Mesothelial cell of epicardium (in vitro differentiated cells): ENCODE measurements at regions not wholly inside any gene's neighbourhood (a gene's known extent, or its start where the extent isn't known, plus 50 kb on each side); places are given as distances from the start of the nearest gene placed in this dataset.

ENCODE experiments used
- DNase-seq, 2 experiments: peaks; one replicate each; pipeline ENCODE4 v3.0.0; 2021; ENCODE audit warnings: low spot score in 2 of 2; ENCODE audit not compliant: unreplicated experiment in 2 of 2
- H3K27ac Mint-ChIP-seq: 2 replicates; pipeline ENCODE4 v1.8.0; 2021; ENCODE audit warnings: mixed read lengths
- H3K27me3 Mint-ChIP-seq: 2 replicates; pipeline ENCODE4 v1.8.0; 2021; ENCODE audit warnings: low read depth, mixed read lengths
- H3K36me3 Mint-ChIP-seq: 2 replicates; pipeline ENCODE4 v1.8.0; 2021; ENCODE audit warnings: mixed read lengths
- H3K4me1 Mint-ChIP-seq: 2 replicates; pipeline ENCODE4 v1.8.0; 2021; ENCODE audit warnings: mixed read lengths
- H3K4me3 Mint-ChIP-seq: 2 replicates; pipeline ENCODE4 v1.8.0; 2021; ENCODE audit warnings: mild to moderate bottlenecking, moderate library complexity, mixed read lengths
- H3K9me3 Mint-ChIP-seq: 2 replicates; pipeline ENCODE4 v1.8.0; 2021; ENCODE audit warnings: mixed read lengths
- TF ChIP-seq, protein P1 (sequence below): fragments of 200-600 bp; sonication (generic); IDR thresholded peaks from one replicate; pipeline ENCODE4 v1.5.0; 2021; ENCODE audit warnings: antibody characterized with exemption; ENCODE audit not compliant: unreplicated experiment

DNA sequence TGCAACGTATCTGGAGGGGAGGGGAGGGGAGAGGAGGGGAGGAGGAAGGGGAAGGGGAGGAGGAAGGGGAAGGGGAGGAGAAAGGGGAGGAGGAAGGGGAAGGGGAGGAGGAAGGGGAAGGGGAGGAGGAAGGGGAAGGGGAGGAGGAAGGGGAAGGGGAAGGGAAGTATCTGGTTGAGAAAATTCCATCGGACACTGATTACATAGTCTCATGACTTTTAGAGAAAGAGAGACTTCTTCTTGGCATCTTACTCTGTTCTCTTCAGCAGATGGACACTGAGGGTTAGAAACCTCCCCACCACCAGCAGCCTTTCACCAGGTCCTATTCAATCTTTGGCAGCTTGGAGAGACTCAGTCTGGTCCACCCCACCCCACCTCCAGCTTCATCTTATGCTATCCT lies 296.3 kb downstream of the TNS1 start:
- H3K4me1 Mint-ChIP-seq = peaks cover 17% of the 10 kb centered on the region
- H3K36me3 Mint-ChIP-seq = no peaks in the 10 kb centered on the region
- no peaks in the 10 kb centered on the region for H3K9me3 Mint-ChIP-seq
- no peaks in the 10 kb centered on the region for H3K27me3 Mint-ChIP-seq
- TF ChIP-seq, protein P1, sequence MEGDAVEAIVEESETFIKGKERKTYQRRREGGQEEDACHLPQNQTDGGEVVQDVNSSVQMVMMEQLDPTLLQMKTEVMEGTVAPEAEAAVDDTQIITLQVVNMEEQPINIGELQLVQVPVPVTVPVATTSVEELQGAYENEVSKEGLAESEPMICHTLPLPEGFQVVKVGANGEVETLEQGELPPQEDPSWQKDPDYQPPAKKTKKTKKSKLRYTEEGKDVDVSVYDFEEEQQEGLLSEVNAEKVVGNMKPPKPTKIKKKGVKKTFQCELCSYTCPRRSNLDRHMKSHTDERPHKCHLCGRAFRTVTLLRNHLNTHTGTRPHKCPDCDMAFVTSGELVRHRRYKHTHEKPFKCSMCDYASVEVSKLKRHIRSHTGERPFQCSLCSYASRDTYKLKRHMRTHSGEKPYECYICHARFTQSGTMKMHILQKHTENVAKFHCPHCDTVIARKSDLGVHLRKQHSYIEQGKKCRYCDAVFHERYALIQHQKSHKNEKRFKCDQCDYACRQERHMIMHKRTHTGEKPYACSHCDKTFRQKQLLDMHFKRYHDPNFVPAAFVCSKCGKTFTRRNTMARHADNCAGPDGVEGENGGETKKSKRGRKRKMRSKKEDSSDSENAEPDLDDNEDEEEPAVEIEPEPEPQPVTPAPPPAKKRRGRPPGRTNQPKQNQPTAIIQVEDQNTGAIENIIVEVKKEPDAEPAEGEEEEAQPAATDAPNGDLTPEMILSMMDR = no peak
- no peak for DNase-seq
- H3K4me3 Mint-ChIP-seq = no peak overlapping the region
- no peak overlapping the region for H3K27ac Mint-ChIP-seq

DNA sequence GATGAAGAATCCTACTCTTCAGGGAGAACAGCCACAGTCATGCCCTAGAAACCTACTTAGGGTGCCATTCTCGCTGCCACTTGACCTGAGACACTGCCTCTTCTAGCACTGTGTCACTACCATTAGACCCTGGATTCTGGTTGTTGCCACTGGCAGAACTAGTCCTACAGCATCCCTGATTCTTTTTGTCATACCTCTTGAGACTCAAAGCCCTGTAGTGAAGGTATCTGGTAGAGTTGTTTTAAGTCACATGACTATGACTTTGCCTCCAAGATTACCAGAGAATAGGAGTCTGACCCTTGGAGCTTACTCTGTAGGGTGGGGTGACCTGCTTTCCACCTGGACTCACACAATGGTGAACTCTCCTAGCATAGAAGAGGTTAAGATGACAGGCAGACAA lies 296.7 kb downstream of the TNS1 start:
- Mint-ChIP-seq H3K27ac (no peak overlapping the region), H3K4me1 (peaks cover 17% of the 10 kb centered on the region), H3K27me3 (no peaks in the 10 kb centered on the region), H3K36me3 (no peaks in the 10 kb centered on the region), H3K9me3 (no peaks in the 10 kb centered on the region), H3K4me3 (no peak overlapping the region)
- DNase-seq = no peak
- TF ChIP-seq, protein P1 = no peak

DNA sequence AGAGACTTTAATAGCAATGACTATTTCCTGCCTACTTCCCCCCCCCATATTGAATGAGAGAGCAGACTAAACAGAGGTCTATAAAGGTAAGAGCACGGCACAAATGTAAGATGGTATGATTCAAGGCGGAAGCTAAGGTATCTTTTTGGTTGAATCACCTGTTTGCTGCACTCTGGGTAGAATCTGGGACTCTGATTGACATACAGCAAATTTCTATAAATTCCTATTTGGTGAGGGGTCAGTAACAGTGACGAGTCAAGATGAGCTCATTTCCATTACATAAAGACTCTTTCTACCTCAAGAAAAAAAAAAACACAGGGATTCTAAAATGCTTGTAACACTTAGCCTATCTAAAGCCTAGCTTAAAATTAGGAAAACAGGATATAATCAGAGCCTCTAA lies 297.3 kb downstream of the TNS1 start:
- Mint-ChIP-seq H3K36me3 (no peaks in the 10 kb centered on the region), H3K27me3 (no peaks in the 10 kb centered on the region), H3K9me3 (no peaks in the 10 kb centered on the region), H3K27ac (no peak overlapping the region), H3K4me3 (no peak overlapping the region), H3K4me1 (peaks cover 12% of the 10 kb centered on the region)
- TF ChIP-seq, protein P1 = no peak
- no peak for DNase-seq

DNA sequence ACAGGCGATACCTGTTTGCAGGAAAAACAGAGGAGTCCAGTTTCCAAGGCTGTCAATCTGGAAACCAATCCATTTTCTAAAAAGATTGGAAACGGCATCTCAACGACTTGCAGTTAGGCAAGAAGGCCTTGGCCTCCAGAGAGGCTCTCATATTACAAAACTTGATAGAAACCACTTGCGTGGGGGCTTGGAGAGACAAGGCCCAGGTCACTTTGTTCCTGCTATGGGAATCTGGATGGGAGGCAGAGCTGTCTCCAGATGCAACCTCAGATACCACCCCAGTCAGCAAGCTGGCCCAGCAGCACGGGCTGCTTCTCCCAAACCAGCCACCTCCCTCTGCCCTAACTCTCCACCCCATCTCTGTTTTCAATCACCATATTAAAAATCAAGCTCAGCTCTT lies 298.8 kb downstream of the TNS1 start:
- Mint-ChIP-seq H3K9me3 (no peaks in the 10 kb centered on the region), H3K4me3 (no peak overlapping the region), H3K27ac (no peak overlapping the region), H3K36me3 (no peaks in the 10 kb centered on the region), H3K27me3 (no peaks in the 10 kb centered on the region), H3K4me1 (peaks cover 7% of the 10 kb centered on the region)
- DNase-seq = no peak
- TF ChIP-seq, protein P1 = no peak

DNA sequence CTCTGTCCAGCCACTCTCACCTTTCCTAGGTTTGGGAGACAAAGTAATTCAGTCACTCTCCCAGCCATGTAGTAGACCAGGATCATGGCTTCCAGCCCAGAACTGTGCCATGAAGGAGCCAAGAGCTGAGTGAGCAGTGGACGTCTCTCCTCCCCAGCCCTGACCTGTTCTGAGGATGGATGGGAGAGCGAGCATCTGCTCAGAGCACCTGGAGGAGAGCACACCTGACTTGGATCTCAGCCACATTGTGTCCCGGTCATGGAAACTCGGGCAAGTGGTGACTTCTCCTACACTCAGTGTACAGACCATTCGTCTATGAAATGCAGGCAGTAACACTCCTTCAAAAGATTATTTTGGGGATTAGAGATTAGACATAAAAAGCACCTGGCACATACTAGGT lies 299.7 kb downstream of the TNS1 start:
- TF ChIP-seq, protein P1 = no peak
- Mint-ChIP-seq H3K4me1 (peaks cover 7% of the 10 kb centered on the region), H3K27me3 (no peaks in the 10 kb centered on the region), H3K9me3 (no peaks in the 10 kb centered on the region), H3K4me3 (no peak overlapping the region), H3K36me3 (no peaks in the 10 kb centered on the region), H3K27ac (no peak overlapping the region)
- DNase-seq = no peak

DNA sequence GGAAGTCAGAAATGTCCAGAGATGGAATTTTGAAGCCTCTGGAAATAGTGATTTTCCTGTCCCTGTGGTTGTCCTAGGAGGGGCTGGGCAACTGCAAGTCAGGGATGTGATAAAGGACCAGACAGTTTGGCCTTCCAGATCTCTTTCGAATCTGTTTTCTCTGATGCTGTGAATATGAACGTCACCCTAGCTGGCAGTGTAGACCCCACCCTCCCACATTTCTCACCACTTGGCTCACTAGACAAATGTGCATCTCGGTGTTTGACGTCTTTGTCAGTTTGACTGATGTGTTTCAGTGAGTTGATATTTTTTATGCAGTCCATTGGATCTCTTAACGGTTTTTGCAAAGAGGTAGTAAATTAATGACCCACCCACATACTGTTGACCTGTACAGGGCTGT lies 301.2 kb downstream of the TNS1 start:
- no peak for DNase-seq
- H3K36me3 Mint-ChIP-seq = no peaks in the 10 kb centered on the region
- no peak overlapping the region for H3K4me3 Mint-ChIP-seq
- H3K9me3 Mint-ChIP-seq = no peaks in the 10 kb centered on the region
- peaks cover 7% of the 10 kb centered on the region for H3K4me1 Mint-ChIP-seq
- H3K27ac Mint-ChIP-seq = no peak overlapping the region
- TF ChIP-seq, protein P1 = no peak
- no peaks in the 10 kb centered on the region for H3K27me3 Mint-ChIP-seq
